ENCODE measurements at regions not wholly inside any gene's neighbourhood (a gene's known extent, or its start where the extent isn't known, plus 50 kb on each side); places are given as distances from the start of the nearest gene placed in this dataset.
A peak's percentile ranks its signal among the peaks of the same experiment; 100 is the strongest.

- no peak for TF ChIP-seq CTCF (IDR thresholded peaks at IDR 0.05)
- no peaks in the 10 kb centered on the region for H3K36me3 ChIP-seq
Observed at GRCh38 chr9:108584860-108585259, 270.9 kb downstream of the ACTL7B start.

GRCh38 chr9:108582726-108583125 is 273.1 kb downstream of the ACTL7B start:
- Histone ChIP-seq H3K4me1 (no peaks in the 10 kb centered on the region), H3K4me3 (no peak overlapping the region), H3K36me3 (no peaks in the 10 kb centered on the region), H3K27me3 (no peaks in the 10 kb centered on the region), H3K9ac (ENCODE audit: low read depth in 2 of 2, low read length in 2 of 2) (no peak overlapping the region), H3K9me3 (no peaks in the 10 kb centered on the region), H3K27ac (no peak overlapping the region)
- TF ChIP-seq CTCF (IDR thresholded peaks at IDR 0.05) = no peak
- DNase-seq = no peak
- intact Hi-C loops (cut with DNase I) = no loop called here

More at GRCh38 chr9:108584860-108585259, 270.9 kb downstream of the ACTL7B start:
- no peak overlapping the region for H3K4me3 ChIP-seq
- intact Hi-C loops (cut with DNase I) = no loop called here
- no peak overlapping the region for H3K27ac ChIP-seq
- no peaks in the 10 kb centered on the region for H3K27me3 ChIP-seq
- H3K9me3 ChIP-seq = no peaks in the 10 kb centered on the region
- DNase-seq = no peak
- no peaks in the 10 kb centered on the region for H3K4me1 ChIP-seq
- no peak overlapping the region for H3K9ac ChIP-seq (ENCODE audit: low read depth in 2 of 2, low read length in 2 of 2)

- TF ChIP-seq CTCF (IDR thresholded peaks at IDR 0.05) = no peak
Observed at GRCh38 chr9:108579757-108580439, 275.9 kb downstream of the ACTL7B start.

GRCh38 chr9:108575276-108575675 is 280.5 kb downstream of the ACTL7B start:
- H3K4me1 ChIP-seq = no peaks in the 10 kb centered on the region
- intact Hi-C loops (cut with DNase I) = no loop called here
- TF ChIP-seq CTCF (IDR thresholded peaks at IDR 0.05) = no peak
- no peaks in the 10 kb centered on the region for H3K27me3 ChIP-seq
- no peak overlapping the region for H3K4me3 ChIP-seq
- no peaks in the 10 kb centered on the region for H3K9me3 ChIP-seq
- H3K27ac ChIP-seq = no peak overlapping the region
- no peaks in the 10 kb centered on the region for H3K36me3 ChIP-seq
- no peak overlapping the region for H3K9ac ChIP-seq (ENCODE audit: low read depth in 2 of 2, low read length in 2 of 2)
- DNase-seq = no peak

More at GRCh38 chr9:108579757-108580439, 275.9 kb downstream of the ACTL7B start:
- Histone ChIP-seq H3K27me3 (no peaks in the 10 kb centered on the region), H3K4me3 (no peak overlapping the region), H3K9me3 (no peaks in the 10 kb centered on the region), H3K4me1 (no peaks in the 10 kb centered on the region), H3K9ac (ENCODE audit: low read depth in 2 of 2, low read length in 2 of 2) (no peak overlapping the region), H3K36me3 (no peaks in the 10 kb centered on the region), H3K27ac (no peak overlapping the region)
- peak; percentile 45 for DNase-seq
- intact Hi-C loops (cut with DNase I) = no loop called here

GRCh38 chr9:108569624-108570023 is 286.2 kb downstream of the ACTL7B start:
- no peaks in the 10 kb centered on the region for H3K36me3 ChIP-seq
- no peaks in the 10 kb centered on the region for H3K27me3 ChIP-seq
- TF ChIP-seq CTCF (IDR thresholded peaks at IDR 0.05) = no peak
- no peak for DNase-seq
- intact Hi-C loops (cut with DNase I) = loop anchor here (5.0 to 10.0 kb wide), 3 partner anchors 155 to 1147 kb away; no protein-coding TSS in a partner anchor
- H3K9me3 ChIP-seq = no peaks in the 10 kb centered on the region
- H3K4me3 ChIP-seq = no peak overlapping the region
- H3K4me1 ChIP-seq = no peaks in the 10 kb centered on the region
- no peak overlapping the region for H3K9ac ChIP-seq (ENCODE audit: low read depth in 2 of 2, low read length in 2 of 2)
- H3K27ac ChIP-seq = no peak overlapping the region
